GM19372 (cell line): ENCODE measurements at regions not wholly inside any gene's neighbourhood (a gene's known extent, or its start where the extent isn't known, plus 50 kb on each side); places are given as distances from the start of the nearest gene placed in this dataset.
"Not testable (repeated sequence)": the region's sequence is repeated elsewhere in the genome, so short reads cannot be mapped to it uniquely, and the experiment has no call there.

Experiments
- ATAC-seq: cut with Tn5 transposase; IDR thresholded peaks from one replicate; pipeline ENCODE4 v1.9.1; 2021; ENCODE audit warnings: mild to moderate bottlenecking, low read depth, moderate library complexity; ENCODE audit not compliant: unreplicated experiment

- ATAC-seq: no peak
These were observed 78.7 kb upstream of the TSC22D2 start for GRCh38 chr3:150329408-150329807.

DNA sequence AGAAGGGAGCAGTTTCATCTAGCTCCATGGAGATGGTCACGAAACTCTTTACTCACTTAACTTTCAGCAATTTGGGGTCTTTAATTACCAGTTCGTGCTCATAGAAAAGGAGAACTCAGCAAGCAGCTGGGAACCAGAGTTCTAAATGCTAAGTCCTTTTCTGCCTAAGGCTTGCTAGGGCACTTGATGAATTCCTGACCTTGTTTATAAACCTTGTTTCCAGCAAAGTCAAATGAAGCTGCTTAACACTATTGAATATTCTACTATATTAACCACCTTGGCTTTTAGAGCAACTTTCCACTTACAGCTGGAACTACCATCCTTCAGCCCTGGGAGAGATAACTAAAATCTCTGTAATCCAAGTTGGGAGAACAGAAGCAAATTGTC, 79.5 kb upstream of the TSC22D2 start:
- ATAC-seq: no peak

DNA sequence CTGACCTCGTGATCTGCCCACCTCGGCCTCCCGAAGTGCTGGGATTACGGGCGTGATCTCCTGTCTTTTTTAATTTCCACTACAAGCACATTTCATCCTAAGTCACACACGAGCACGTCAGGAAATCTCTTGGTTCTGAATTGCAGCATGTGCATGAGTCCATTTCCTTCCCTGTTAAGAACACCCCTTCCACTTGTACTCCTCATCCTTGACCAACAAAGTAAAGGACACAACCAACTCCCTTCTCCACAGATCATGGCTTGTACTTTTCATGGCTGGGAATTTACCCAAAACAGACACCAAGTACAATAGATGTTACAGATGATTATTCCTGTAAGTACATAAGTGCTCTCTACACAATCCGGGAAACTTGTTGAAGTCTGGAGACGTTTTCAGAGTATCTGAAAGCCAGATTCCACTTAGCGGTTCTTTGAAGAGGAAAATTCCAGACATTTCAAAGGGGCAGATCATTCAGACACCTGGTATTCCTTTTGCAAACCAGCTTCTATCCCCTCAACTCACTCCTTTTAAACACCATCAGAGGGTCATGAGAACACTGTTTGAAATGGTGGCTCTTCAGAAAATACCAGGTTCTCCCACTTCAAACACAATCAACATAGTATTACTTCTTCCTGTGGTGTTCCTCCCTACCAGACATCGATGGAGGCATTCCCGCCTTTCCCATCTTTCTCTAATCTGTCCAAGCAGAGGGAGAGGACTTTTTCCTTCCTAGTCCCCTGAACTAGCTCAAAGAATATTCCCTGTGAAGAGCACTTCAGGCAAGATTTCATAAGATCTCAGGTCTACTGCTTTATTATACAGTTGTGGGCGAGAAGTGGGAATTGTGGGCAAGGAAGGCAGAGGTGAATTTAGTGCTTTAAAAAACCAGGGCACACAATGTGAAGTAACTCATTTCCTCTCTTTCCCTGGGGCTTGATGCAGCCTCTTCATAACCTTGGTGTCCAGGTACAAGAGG, 80.1 kb upstream of the TSC22D2 start:
- no peak for ATAC-seq

GRCh38 chr3:150324788-150325187, 83.3 kb upstream of the TSC22D2 start:
- ATAC-seq: no peak

DNA sequence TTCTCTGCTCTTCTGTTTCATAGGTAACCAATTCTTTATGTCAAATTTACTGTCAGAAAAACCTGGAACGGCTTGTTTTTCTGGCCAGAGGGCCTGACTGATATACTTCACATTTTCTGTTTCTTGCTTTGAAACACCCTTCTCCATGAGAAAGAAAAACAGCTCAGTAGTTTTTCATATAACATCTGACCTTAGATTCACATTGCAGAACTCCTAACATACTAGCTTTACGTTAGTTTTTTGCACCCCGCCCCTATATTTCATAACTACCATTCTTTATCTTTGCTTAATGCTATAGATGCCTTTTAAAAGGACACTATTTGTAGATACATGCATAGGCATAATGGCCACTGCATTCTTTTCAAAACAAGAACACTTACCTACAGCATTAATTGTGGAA, 83.9 kb upstream of the TSC22D2 start:
- ATAC-seq: no peak

- no peak for ATAC-seq
These were observed 84.3 kb upstream of the TSC22D2 start for GRCh38 chr3:150323770-150324169.

DNA sequence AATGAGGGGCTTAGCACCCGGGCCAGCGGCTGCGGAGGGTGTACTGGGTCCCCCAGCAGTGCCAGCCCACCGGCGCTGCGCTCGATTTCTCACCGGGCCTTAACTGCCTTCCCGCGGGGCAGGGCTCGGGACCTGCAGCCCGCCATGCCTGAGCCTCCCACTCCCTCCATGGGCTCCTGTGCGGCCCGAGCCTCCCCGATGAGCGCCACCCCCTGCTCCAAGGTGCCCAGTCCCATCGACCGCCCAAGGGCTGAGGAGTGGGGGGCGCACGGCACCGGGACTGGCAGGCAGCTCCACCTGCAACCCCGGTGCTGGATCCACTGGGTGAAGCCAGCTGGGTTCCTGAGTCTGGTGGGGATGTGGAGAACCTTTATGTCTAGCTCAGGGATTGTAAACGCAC, 85.0 kb upstream of the TSC22D2 start:
- not testable (repeated sequence) for ATAC-seq

DNA sequence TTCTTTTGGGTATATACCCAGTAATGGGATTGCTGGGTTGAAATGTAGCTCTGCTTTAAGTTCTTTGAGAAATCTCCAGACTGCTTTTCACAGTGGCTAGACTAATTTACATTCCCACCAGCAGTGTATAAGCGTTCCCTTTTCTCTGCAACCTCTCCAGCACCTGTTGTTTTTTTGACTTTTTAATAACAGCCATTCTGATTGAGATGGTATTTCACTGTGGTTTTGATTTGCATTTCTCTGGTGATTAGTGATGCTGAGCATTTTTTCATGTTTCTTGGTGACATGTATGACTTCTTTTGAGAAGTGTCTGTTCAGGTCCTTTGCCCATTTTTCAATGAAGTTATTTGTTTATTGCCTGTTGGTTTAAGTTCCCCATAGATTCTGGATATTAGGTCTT, 87.1 kb upstream of the TSC22D2 start:
- ATAC-seq: not testable (repeated sequence)

DNA sequence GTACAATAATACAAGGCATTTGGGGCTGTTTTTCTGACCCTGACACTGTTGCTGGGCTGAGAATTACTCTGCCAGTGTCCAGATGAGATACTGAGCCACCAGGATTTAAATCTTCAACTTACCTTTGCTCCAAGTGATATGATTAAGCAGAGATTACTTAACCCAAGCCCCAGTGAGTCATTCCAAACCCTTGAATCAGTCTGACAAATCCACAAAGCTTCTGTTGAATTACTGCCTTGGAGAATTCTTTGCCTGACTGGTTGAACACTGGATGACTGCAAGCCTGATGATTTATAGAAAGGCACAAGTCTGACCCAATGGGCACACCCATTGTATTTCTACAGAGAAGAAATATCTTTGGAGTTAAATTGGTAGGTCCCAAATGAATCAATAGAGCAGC, 88.2 kb upstream of the TSC22D2 start:
- ATAC-seq: no peak

DNA sequence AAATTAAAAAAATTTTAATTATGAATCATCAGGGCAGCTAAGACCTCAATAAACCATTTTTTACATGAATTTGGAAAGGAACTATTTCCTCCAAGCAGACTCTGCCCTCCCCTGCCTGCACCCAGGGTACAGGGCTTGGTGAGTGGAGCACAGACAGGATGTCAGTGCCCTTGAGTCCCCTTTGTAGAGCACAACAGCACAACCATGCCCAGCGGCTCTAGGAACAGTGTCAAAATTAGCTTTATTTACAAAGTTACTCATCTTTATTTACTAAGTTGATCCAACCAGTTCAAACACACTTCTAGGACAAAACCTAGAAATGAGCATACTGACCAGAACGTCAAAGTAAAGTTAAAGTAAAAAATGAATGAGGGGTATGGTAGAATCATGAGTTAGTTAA, 90.6 kb upstream of the TSC22D2 start:
- no peak for ATAC-seq

GRCh38 chr3:150315721-150316120, 92.4 kb upstream of the TSC22D2 start:
- no peak for ATAC-seq

DNA sequence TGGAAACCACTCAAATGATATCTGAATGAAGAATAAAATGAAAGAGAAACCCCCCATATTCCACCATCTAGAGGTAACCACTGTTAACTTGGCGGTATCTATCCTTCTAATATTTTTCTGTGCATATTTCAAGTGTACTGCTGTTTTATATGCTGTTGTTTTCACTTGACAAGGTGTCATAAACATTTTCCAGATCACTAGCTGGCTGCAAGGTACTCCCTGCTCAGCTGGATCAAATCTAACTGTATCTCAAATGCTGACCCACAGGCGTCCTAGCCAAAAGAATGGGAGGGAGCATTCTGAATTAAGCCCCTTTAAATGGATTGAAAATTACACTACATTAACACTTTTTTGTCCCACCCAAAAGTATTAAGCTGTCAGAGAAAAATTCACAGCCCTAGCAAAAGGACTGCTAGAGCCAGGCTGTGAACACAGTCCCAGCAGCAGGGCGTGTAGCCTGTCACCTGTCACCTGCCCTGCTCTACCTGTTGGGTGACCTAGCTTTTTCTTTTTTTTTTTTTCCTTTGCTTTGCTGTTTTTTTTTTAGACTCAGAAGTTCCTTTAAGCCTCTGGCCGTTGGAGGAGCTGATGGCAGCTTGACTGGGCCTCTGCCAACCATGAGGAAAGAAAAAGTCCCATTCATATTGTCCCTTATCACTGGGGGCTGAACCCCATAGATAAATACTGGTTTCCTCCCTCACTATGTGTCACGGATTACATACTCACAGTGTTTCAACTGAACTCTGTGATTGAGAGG, 93.7 kb upstream of the TSC22D2 start:
- no peak for ATAC-seq

DNA sequence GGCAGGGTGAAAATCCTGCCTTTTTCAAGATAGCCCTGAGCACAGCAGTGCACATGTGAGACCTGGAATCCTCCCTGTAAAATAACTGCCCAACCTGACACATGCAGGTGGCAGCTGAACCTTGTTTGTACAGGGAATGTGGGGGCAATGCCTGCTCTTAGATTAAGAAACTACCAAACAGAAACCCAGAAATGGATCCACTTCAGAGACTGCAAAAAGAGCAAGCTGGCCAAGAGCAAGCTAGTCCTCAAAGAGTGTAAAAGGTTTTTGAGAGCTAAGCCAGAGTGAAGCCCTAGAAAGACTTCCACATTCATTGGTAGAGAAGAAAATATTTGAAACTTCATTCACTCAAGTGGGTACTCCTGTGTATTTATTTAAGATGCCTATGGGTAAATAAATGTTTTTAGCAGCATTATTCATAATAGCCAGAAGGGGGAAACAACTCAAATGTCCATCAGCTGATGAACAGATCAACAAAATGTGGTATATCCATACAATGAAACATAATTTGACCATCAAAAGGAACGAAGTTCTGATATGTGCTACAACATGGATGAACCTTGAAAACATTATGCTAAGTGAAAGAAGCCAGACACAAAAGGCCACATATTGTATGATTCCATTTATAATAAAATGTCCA, 96.0 kb upstream of the TSC22D2 start:
- no peak for ATAC-seq

DNA sequence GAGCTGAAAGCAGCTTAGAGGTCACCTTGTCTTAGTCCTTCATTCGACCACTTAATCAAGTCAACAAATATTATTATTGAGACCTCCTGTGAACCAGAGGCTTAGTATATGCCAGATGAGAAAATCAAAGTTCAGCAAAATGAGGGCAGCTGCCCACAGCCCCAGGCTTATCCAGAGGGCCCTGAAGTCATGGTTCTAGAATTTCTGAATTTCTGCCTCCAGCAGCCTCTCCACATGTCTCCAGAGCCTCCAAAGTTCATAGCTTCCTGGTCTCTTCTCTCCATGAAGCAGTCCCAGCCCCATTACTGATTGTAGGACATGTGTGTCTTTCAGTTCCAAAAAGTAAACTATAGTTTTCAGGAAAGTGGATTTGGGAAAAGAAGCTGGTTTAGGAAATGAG, 96.9 kb upstream of the TSC22D2 start:
- no peak for ATAC-seq

GRCh38 chr3:150309557-150309956, 98.5 kb upstream of the TSC22D2 start:
- no peak for ATAC-seq

GRCh38 chr3:150309257-150309542, 98.9 kb upstream of the TSC22D2 start:
- ATAC-seq: no peak

DNA sequence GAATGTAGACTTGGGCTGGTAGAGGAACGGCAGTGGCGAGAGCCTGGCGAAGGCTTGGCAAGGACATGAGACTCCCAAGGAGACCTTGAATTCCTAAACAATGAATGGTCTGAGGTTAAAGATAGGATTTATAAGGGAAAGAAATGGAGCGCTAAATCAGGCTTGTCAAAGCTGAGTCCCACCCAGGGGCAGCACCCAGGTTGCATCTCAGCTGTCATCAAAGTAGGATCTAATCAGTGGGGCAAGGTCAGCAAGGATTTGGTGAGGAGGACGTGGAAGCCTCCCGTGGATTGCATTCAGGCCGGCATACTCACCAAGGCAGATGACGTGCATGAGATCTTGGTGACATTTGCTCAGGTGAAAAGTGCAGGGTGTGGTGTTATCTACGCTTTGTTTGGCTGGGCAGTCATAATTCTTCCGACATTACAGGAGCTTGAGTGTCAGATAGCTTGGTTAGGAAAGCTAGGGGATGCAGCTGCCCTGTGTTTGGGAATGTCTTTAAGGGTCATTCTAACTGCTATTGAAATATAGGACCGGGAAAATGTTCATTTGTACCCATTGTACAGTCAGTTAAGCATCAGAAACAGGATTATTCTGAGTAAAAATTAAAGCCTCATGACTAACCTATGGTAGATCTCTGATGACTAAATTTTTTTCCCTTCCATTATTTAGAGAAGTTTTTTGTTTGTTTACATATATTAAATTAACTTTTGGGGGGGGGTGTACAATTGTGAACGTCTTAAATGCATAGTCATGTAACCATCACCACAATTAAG, 99.4 kb upstream of the TSC22D2 start:
- no peak for ATAC-seq

GRCh38 chr3:150308037-150308319, 100.1 kb upstream of the TSC22D2 start:
- no peak for ATAC-seq

DNA sequence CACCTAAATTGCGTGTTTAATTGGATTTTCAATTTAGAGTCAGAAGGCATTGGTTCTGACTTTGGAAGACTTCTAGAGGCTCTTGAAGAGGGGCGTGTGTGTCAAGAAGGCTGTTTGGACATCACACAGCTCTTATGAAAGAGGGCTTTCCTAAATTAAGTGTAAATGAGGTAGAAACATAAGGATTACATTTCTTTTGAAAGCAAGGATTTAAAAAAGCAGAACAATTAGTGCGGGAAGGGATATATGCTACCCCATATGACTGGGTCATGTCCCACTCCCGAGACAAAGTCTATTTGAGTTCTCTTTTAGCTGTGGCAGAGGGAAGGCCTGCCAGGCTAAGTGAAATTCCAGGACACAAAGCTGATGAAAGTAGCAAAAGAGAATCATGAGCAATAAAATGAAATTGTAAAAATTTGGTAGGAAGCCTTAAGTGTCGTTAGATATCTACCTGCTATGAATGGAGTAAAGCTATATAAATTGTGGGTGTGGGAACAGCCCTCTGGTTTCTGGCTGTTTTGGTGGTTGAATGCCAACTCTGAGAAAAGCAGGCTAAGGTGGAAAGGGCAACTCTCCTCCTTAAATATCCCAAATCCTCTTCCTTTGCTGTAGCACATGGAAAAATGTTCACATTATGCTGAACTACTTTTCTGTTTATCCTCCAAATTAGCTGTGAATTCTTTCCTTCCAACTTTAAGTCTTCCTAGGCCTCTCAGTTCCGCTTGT, 100.6 kb upstream of the TSC22D2 start:
- ATAC-seq: no peak

DNA sequence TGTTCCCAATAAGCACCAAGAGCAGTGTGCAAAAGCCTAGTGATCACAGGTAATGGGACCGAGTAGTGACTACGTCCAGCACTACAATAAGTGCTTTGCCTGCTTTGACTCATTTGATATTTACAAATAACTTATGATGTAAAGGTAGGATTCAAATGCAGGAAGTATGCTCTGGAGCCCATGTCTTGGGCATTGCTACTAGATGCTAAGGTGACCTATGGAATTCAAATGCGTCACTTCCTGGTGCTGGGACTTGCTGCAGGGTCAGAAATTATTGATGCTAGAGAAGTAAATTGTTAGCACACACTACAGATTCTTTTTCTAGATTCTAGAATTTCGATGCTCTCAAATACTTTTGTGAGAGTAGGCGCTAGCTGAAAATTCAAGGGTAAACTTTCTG, 101.2 kb upstream of the TSC22D2 start:
- no peak for ATAC-seq
